IMR-90 (cell line): ENCODE measurements at regions not wholly inside any gene's neighbourhood (a gene's known extent, or its start where the extent isn't known, plus 50 kb on each side); places are given as distances from the start of the nearest gene placed in this dataset.

Experiments
- BHLHE40 ChIP-seq: fragments of 150-350 bp; IDR thresholded peaks from 2 replicates; pipeline ENCODE4 v1.6.1; 2016; ENCODE audit warnings: mild to moderate bottlenecking, low read depth, low read length
- CEBPB ChIP-seq: IDR thresholded peaks from 2 replicates; pipeline ENCODE4 v1.6.1; 2012; ENCODE audit warnings: low read depth, low read length, improper control_type of control experiment
- CTCF ChIP-seq: conservative IDR thresholded peaks from 2 replicates; pipeline ENCODE4 v1.5.1; 2012; ENCODE audit warnings: mild to moderate bottlenecking, low read depth, low read length, improper control_type of control experiment
- ELK1 ChIP-seq: fragments of 150-350 bp; IDR thresholded peaks from 2 replicates; pipeline ENCODE4 v1.6.1; 2016; ENCODE audit warnings: low read depth, mild to moderate bottlenecking, low read length, moderate library complexity, borderline replicate concordance
- POLR2A ChIP-seq: IDR thresholded peaks from 2 replicates; pipeline ENCODE4 v1.6.1; 2012; ENCODE audit warnings: mild to moderate bottlenecking, low read depth, low read length
- RAD21 ChIP-seq: IDR thresholded peaks from 2 replicates; pipeline ENCODE4 v1.6.1; 2012; ENCODE audit warnings: low read length, improper control_type of control experiment
- USF2 ChIP-seq: fragments of 150-350 bp; IDR thresholded peaks from 2 replicates; pipeline ENCODE4 v1.6.1; 2017; ENCODE audit warnings: mild to moderate bottlenecking, antibody characterized with exemption, low read length, low read depth

GRCh38 chr1:208648146-208648545 lies 404.0 kb upstream of the PLXNA2 start:
- TF ChIP-seq POLR2A (no peak), CTCF (no peak), ELK1 (no peak), USF2 (no peak), BHLHE40 (no peak), RAD21 (no peak), CEBPB (no peak)
